GM10266 (cell line): ENCODE measurements at regions not wholly inside any gene's neighbourhood (a gene's known extent, or its start where the extent isn't known, plus 50 kb on each side); places are given as distances from the start of the nearest gene placed in this dataset.

Source experiments
- DNase-seq: peaks from one replicate; pipeline ENCODE4 v3.0.0; 2012; ENCODE audit errors: extremely low spot score
- TF ChIP-seq, protein P1 (sequence below): IDR thresholded peaks from 2 replicates; pipeline ENCODE4 v1.5.1; 2012; ENCODE audit warnings: mild to moderate bottlenecking, low read depth; ENCODE audit not compliant: control insufficient read depth, insufficient read depth; ENCODE audit errors: missing control alignments

DNA sequence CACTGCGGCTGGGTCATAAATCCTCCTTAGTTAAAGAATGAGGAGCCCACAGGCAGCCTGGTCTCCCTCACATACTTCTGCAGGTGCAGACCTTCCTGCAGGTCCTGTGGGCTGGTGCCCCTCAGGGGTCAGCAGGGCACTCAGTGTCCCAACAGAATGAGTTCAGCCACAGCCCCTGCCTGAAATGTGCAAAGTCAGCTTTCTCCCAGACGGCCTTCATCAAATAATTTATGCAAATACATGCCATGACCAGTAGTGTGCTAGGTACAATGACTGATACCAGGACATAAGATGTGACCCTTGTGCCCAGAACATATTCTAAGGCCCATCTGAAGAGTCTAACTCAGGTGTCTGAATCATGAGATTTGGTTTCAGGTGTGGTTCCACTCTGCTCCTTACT is 703.4 kb downstream of the TBC1D22A start:
- DNase-seq = no peak
- TF ChIP-seq, protein P1, sequence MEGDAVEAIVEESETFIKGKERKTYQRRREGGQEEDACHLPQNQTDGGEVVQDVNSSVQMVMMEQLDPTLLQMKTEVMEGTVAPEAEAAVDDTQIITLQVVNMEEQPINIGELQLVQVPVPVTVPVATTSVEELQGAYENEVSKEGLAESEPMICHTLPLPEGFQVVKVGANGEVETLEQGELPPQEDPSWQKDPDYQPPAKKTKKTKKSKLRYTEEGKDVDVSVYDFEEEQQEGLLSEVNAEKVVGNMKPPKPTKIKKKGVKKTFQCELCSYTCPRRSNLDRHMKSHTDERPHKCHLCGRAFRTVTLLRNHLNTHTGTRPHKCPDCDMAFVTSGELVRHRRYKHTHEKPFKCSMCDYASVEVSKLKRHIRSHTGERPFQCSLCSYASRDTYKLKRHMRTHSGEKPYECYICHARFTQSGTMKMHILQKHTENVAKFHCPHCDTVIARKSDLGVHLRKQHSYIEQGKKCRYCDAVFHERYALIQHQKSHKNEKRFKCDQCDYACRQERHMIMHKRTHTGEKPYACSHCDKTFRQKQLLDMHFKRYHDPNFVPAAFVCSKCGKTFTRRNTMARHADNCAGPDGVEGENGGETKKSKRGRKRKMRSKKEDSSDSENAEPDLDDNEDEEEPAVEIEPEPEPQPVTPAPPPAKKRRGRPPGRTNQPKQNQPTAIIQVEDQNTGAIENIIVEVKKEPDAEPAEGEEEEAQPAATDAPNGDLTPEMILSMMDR = no peak

DNA sequence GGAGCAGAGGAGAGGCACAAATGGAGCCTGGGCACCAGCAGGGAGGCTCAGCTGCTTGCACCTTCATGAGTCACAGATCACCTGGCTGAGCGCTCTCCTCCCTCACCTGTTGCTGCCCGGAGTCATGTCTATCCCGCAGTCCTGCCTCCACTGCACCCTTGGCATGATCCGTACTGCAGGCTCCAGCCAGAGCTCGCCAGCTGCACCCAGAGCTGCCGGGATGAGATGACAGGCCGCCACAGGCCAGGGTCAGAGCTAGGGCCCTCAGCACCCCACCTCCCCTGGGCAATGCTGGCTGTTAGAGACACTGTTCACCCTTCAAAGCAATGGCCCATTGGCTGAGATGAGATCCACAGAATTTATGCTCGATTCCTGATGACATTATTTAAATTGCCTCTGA is 702.8 kb downstream of the TBC1D22A start:
- TF ChIP-seq, protein P1 = no peak
- no peak for DNase-seq

DNA sequence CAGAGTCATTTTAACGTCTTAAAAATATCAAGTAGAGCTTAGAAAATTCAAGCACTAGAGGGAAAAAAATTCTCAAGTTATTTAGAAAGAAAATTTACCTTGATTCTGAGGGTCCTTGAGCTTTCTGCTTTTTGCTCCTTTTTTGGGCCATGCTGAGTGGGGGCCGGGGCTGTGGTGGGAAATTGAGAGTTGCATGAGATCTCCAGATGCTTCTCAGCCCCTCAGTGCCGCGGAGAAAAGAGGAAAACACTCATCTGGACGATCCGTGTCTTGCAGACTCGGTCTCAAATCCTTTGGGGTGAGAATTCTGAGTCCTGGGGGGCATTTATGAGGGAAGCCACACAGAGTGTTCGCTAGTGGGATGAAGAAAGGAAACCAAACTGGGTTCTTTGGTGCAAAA is 700.8 kb downstream of the TBC1D22A start:
- TF ChIP-seq, protein P1 = no peak
- no peak for DNase-seq

DNA sequence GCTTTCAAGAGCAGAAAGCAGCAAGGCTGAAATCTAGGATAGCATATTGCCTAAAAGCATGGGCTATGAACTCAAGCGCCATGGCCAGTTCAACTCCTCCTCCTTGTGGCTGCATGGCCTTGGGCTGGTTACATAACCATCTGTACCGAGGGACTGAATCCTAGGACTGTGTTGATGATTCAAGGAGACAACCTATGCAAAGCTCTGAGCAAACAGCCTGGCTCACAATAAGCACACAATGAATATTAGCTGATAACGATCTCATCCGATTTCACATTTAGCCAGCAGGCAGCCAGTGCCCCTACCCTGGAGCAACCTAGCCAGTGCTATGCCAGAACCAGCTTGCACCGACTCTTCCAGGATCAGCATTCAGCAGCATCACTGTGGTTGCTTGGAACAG is 698.4 kb downstream of the TBC1D22A start:
- TF ChIP-seq, protein P1 = no peak
- DNase-seq = no peak

DNA sequence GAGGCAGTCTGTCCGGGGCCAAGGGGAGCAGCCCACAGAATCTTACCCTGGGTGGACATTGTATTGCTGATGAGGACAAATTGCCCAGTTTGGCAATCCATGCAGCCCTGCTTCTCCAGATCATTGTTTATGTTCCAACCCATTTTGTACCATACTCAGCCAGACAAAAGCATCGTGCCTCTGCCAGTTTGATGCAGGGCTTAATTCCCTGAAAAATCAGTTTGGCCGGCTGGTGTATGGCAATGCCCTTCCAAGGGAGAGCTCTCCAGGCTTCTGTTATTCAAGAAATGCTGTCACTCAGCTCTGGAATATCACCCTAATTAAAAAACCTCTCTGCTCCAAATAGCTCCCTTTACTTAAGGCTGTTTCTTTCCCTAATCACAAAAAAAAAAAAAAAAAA is 697.7 kb downstream of the TBC1D22A start:
- no peak for DNase-seq
- TF ChIP-seq, protein P1 = no peak

DNA sequence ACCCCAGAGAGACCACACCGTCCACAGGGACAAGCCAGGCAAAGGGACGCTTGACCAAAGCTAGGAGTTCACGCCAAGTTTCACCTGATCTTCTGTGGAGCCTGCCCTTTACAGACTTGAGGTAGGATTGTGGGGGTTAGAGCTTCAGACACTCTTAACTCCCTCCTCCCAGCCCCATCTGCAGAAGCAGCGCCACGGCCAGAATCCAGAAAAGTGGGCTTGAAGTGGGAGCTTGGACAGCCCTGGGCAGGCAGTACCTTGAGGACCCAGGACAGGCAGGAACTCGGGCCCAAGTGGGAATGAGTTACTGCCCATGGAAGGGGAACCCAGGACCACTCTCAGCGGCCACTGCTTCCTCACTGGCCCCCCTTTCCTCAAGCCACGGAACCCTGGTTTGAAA is 695.9 kb downstream of the TBC1D22A start:
- DNase-seq = no peak
- TF ChIP-seq, protein P1 = no peak

DNA sequence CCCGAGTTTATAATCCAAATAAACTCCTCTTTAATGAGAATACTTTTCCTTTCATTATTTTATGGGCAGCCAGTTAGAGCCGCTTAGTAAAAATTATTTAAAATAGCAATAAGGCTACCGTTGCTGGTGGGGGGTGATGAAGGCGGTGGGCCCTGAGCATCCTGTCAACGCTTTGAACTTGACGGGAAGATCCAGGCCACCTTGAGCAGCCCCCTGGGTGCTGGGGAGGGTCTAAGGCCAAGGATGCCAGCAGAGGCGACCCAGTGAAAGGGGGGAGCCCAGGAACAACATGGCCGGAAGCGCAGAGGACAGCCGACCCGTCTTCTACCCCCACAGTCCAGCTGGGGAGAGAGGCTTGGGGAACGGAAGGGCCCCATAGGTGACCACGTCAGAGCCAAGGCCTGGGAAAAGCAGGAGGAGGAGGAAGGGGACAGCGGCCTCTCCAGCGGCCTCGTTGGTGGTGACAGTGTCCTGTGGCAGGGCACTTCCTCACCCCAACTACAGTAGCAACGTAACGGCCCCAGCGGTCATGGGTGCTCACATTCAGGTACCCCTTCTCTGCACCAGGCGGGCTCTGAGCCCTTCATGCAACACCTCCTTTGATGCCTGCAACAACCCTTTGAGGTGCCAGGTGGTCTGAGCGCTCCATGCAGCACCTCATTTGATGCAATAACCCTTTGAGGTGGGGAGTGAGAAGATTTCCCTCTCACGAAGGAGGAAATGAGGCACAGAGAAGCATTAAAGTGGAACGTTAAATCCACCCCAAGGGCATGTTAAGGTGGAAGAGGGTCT is 695.3 kb downstream of the TBC1D22A start:
- TF ChIP-seq, protein P1 = no peak
- no peak for DNase-seq
